H1 (cell line): ENCODE measurements at regions not wholly inside any gene's neighbourhood (a gene's known extent, or its start where the extent isn't known, plus 50 kb on each side); places are given as distances from the start of the nearest gene placed in this dataset.

ENCODE experiments used
- YY1 ChIP-seq: IDR thresholded peaks from 2 replicates; pipeline ENCODE4 v1.6.1; 2011; ENCODE audit warnings: low read depth, mild to moderate bottlenecking, low read length

GRCh38 chr11:130604606-130605005, 156.2 kb downstream of the ADAMTS15 start (continued):
- no peak for TF ChIP-seq YY1
